Neuronal stem cell (in vitro differentiated cells): ENCODE measurements at regions not wholly inside any gene's neighbourhood (a gene's known extent, or its start where the extent isn't known, plus 50 kb on each side); places are given as distances from the start of the nearest gene placed in this dataset.

Experiments
- DNase-seq: peaks from one replicate; pipeline ENCODE4 v3.0.0-alpha.2; 2013; ENCODE audit warnings: low spot score
- H2AFZ ChIP-seq: one replicate; pipeline ENCODE4 v1.6.1; 2013; ENCODE audit warnings: mild to moderate bottlenecking, low read length, inconsistent platforms
- H2AK5ac ChIP-seq: 2 replicates; pipeline ENCODE4 v1.6.1; 2013; ENCODE audit warnings: low read depth, mild to moderate bottlenecking, inconsistent platforms, low read length, moderate library complexity, mixed read lengths
- H2BK120ac ChIP-seq: 2 replicates; pipeline ENCODE4 v1.6.1; 2013; ENCODE audit warnings: low read depth, mild to moderate bottlenecking, inconsistent platforms, low read length, moderate library complexity, mixed read lengths
- H2BK12ac ChIP-seq: one replicate; pipeline ENCODE4 v1.6.1; 2013; ENCODE audit warnings: low read length, inconsistent platforms
- H2BK15ac ChIP-seq: 2 replicates; pipeline ENCODE4 v1.6.1; 2013; ENCODE audit warnings: mild to moderate bottlenecking, low read length, inconsistent platforms, mixed read lengths
- H2BK5ac ChIP-seq: one replicate; pipeline ENCODE4 v1.6.1; 2013; ENCODE audit warnings: inconsistent platforms, mild to moderate bottlenecking, low read length, moderate library complexity
- H3K14ac ChIP-seq: one replicate; pipeline ENCODE4 v1.6.1; 2013; ENCODE audit warnings: low read length, inconsistent platforms
- H3K18ac ChIP-seq: 2 replicates; pipeline ENCODE4 v1.6.1; 2013; ENCODE audit warnings: low read length, inconsistent platforms
- H3K23ac ChIP-seq: 2 replicates; pipeline ENCODE4 v1.6.1; 2013; ENCODE audit warnings: low read depth, mild to moderate bottlenecking, mixed read lengths, low read length, inconsistent platforms; ENCODE audit not compliant: poor library complexity
- H3K27ac ChIP-seq: replicated peaks from 3 replicates; pipeline ENCODE4 v1.5.1; 2013; ENCODE audit warnings: low read length, inconsistent platforms
- H3K27me3 ChIP-seq, 3 experiments: 2 replicates each; pipeline ENCODE4 v1.6.1; 2013; ENCODE audit warnings: low read length in 3 of 3, mild to moderate bottlenecking in 2 of 3, inconsistent platforms in 1 of 3, low read depth in 1 of 3, mixed read lengths in 1 of 3, moderate library complexity in 1 of 3; ENCODE audit not compliant: control insufficient read depth in 3 of 3, insufficient read depth in 3 of 3
- H3K36me3 ChIP-seq, 2 donors: replicated peaks in 1 of 2; 2 replicates each; pipeline ENCODE4 v1.6.1; 2013; ENCODE audit warnings: low read length in 2 of 2; ENCODE audit not compliant: control insufficient read depth in 2 of 2, insufficient read depth in 2 of 2
- H3K4ac ChIP-seq: 2 replicates; pipeline ENCODE4 v1.6.1; 2013; ENCODE audit warnings: inconsistent platforms, mild to moderate bottlenecking, low read length, moderate library complexity
- H3K4me1 ChIP-seq, 2 donors: 1 replicate in 1 of 2; 2 replicates in 1 of 2; pipeline ENCODE4 v1.6.1; 2013; ENCODE audit warnings: low read length in 2 of 2, low read depth in 1 of 2; ENCODE audit not compliant: control insufficient read depth in 2 of 2, insufficient read depth in 1 of 2
- H3K4me2 ChIP-seq: one replicate; pipeline ENCODE4 v1.6.1; 2013; ENCODE audit warnings: mild to moderate bottlenecking, low read length, inconsistent platforms; ENCODE audit not compliant: insufficient read depth, poor library complexity, severe bottlenecking
- H3K4me3 ChIP-seq, 2 donors: 2 replicates each; pipeline ENCODE4 v1.5.1; 2013; ENCODE audit warnings: low read length in 2 of 2, mild to moderate bottlenecking in 2 of 2, inconsistent platforms in 1 of 2, moderate library complexity in 1 of 2
- H3K79me1 ChIP-seq: one replicate; pipeline ENCODE4 v1.6.1; 2013; ENCODE audit warnings: low read depth, mild to moderate bottlenecking, inconsistent platforms, low read length, moderate library complexity
- H3K9ac ChIP-seq: one replicate; pipeline ENCODE4 v1.6.1; 2013; ENCODE audit warnings: mild to moderate bottlenecking, low read depth, low read length, inconsistent platforms; ENCODE audit not compliant: poor library complexity
- H3K9me3 ChIP-seq, 2 donors: replicated peaks in 1 of 2; 2 replicates each; pipeline versions ENCODE3 to v1.6.1; 2013; ENCODE audit warnings: low read length in 2 of 2, mild to moderate bottlenecking in 2 of 2, inconsistent platforms in 1 of 2, low read depth in 1 of 2, mixed read lengths in 1 of 2, moderate library complexity in 1 of 2; ENCODE audit not compliant: control insufficient read depth in 2 of 2, insufficient read depth in 1 of 2
- H4K8ac ChIP-seq: one replicate; pipeline ENCODE4 v1.6.1; 2013; ENCODE audit warnings: low read depth, mild to moderate bottlenecking, inconsistent platforms, low read length, moderate library complexity
- H4K91ac ChIP-seq: one replicate; pipeline ENCODE4 v1.6.1; 2013; ENCODE audit warnings: low read length, low read depth, mild to moderate bottlenecking, inconsistent platforms; ENCODE audit not compliant: poor library complexity
- WGBS, 2 donors: extraction: QIAGEN DNeasy Blood & Tissue Kit; methylation state at CpG; one replicate each; pipeline ENCODE4 v1.1.7; 2013; ENCODE audit warnings: missing lambda C conversion rate in 2 of 2, mixed read lengths in 1 of 2; ENCODE audit not compliant: insufficient read length in 2 of 2, insufficient replicate concordance in 1 of 2; ENCODE audit errors: extremely low coverage in 2 of 2; 5-methylcytosine and 5-hydroxymethylcytosine counted together

DNA sequence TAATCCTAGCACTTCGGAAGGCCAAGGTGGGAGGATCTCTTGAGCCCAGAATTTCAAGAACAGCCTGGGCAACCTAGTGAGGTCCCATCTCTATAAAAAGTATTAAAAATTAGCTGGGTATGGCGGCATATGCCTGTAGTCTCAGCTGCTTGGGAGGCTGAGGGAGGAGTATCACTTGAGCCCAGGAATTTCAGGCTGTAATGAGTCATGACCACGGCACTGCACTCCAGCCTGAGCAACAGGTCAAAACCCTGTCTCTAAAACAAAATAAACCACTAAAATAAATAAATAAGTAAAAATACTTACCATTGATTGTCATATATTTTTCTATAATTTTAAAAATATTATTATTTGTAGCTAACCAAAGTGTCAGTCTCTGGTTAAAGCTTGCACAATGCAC, 315.6 kb upstream of the SMIM31 start:
- no peaks in the 10 kb centered on the region for H3K27me3 ChIP-seq

DNA sequence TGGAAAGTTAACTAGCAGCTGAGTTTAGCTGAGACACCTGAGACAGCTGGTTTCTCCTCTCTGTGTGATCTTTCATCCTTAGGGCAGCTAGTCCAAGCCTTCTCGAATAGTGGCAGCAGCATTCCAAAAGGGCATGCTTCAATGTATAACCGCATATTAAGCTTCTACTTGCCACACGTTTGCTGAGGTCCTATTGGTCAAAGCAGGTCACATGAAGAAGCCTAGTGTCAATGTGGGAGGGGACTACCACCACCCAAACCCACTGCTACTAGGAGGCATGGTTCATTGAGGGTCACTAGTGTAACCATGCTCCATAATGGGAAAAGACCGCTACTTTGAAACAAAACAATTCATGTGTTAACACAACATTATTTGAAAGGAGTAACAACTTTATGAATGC, 314.9 kb upstream of the SMIM31 start:
- Histone ChIP-seq H3K9me3 (no peaks in the 10 kb centered on the region), H3K23ac (no peak overlapping the region), H3K4me2 (no peak overlapping the region), H3K27me3 (no peaks in the 10 kb centered on the region), H2AFZ (no peak overlapping the region), H4K91ac (no peak overlapping the region), H2BK12ac (no peak overlapping the region), H3K4me1 (peaks cover 0 to 12% of the 10 kb centered on the region in 2 donors), H2BK120ac (no peak overlapping the region), H2AK5ac (no peak overlapping the region), H3K4ac (no peak overlapping the region), H2BK15ac (no peak overlapping the region), H3K27ac (no peak overlapping the region), H3K18ac (no peak overlapping the region), H3K79me1 (no peaks in the 10 kb centered on the region), H3K9ac (no peak overlapping the region), H3K4me3 (no peak overlapping the region), H2BK5ac (no peak overlapping the region), H3K14ac (no peak overlapping the region), H3K36me3 (no peaks in the 10 kb centered on the region), H4K8ac (no peak overlapping the region)
- no CpG with 5 or more reads among the region's 4 CpGs for WGBS, 2 donors
- DNase-seq, result no peak

More for the DNA sequence above, 315.6 kb upstream of the SMIM31 start:
- no peak overlapping the region for H2AK5ac ChIP-seq
- H3K4me1 ChIP-seq, result peaks cover 0 to 12% of the 10 kb centered on the region in 2 donors
- H3K18ac ChIP-seq, result no peak overlapping the region
- no peak overlapping the region for H3K23ac ChIP-seq
- no peak overlapping the region for H2BK15ac ChIP-seq
- no peak overlapping the region for H3K14ac ChIP-seq
- H3K9ac ChIP-seq, result no peak overlapping the region
- no peak overlapping the region for H4K8ac ChIP-seq
- no peak overlapping the region for H2BK5ac ChIP-seq
- H2BK12ac ChIP-seq, result no peak overlapping the region
- no peaks in the 10 kb centered on the region for H3K36me3 ChIP-seq
- no peak for DNase-seq
- H3K9me3 ChIP-seq, result no peaks in the 10 kb centered on the region
- H2BK120ac ChIP-seq, result no peak overlapping the region
- no peak overlapping the region for H4K91ac ChIP-seq
- no peak overlapping the region for H2AFZ ChIP-seq
- H3K4me3 ChIP-seq, result no peak overlapping the region
- H3K4me2 ChIP-seq, result no peak overlapping the region
- H3K4ac ChIP-seq, result no peak overlapping the region
- no peak overlapping the region for H3K27ac ChIP-seq
- H3K79me1 ChIP-seq, result no peaks in the 10 kb centered on the region
- WGBS, 2 donors, result no CpG with 5 or more reads among the region's 3 CpGs

DNA sequence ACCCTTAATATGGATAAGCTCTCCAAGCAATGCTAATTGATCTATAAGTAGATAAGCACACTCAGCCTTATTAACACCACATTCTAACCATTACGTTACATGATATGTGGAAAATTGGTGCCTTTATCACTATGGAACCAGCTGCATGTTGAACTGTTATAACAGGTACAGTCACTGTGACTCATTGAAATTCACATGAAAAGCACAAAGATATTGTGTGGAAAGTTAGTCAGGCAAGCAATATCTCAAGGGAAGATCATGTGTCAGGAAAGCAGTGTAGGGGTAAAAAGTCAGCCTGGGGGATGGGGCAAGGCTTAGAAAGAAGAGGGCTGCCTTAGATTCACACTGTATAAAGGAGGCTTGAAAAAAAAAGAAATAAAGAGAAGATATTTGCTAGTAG, 313.7 kb upstream of the SMIM31 start:
- Histone ChIP-seq H2AK5ac (no peak overlapping the region), H3K4me2 (no peak overlapping the region), H3K4me3 (no peak overlapping the region), H2AFZ (no peak overlapping the region), H3K4me1 (peaks cover 0 to 12% of the 10 kb centered on the region in 2 donors), H3K18ac (no peak overlapping the region), H3K9ac (no peak overlapping the region), H2BK5ac (no peak overlapping the region), H3K79me1 (no peaks in the 10 kb centered on the region), H3K23ac (no peak overlapping the region), H2BK120ac (no peak overlapping the region), H3K36me3 (no peaks in the 10 kb centered on the region), H2BK12ac (no peak overlapping the region), H2BK15ac (no peak overlapping the region), H3K4ac (no peak overlapping the region), H3K27ac (no peak overlapping the region), H4K91ac (no peak overlapping the region), H3K27me3 (no peaks in the 10 kb centered on the region), H3K14ac (no peak overlapping the region), H4K8ac (no peak overlapping the region), H3K9me3 (no peaks in the 10 kb centered on the region)
- no CpG with 5 or more reads among the region's 1 CpG for WGBS, 2 donors
- no peak for DNase-seq

DNA sequence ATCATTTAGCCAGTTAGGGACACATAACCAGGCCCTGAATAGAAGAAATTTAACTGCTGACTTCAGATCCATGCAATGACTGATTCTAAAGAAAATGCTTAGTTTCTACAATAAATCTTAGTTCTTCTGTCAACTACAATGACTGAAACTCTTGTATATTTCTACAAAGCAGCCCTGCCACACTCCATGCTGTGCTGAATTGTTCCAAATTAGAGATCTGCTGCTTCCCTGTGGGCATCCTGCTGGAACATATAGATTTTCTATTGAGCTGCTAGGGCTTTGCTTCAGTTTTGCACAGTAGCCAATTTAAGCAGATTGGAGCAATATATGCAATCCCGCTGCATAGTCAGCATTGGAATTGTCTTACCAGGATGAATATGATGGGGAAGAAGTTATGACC, 312.8 kb upstream of the SMIM31 start:
- no peak overlapping the region for H2AK5ac ChIP-seq
- no peak overlapping the region for H2AFZ ChIP-seq
- H3K27ac ChIP-seq, result no peak overlapping the region
- no peak overlapping the region for H3K4ac ChIP-seq
- no peak overlapping the region for H3K14ac ChIP-seq
- H3K4me2 ChIP-seq, result no peak overlapping the region
- no peak overlapping the region for H3K9ac ChIP-seq
- H3K36me3 ChIP-seq, result no peaks in the 10 kb centered on the region
- no peak overlapping the region for H2BK120ac ChIP-seq
- no peak overlapping the region for H2BK15ac ChIP-seq
- no peak overlapping the region for H3K4me3 ChIP-seq
- peaks cover 0 to 12% of the 10 kb centered on the region in 2 donors for H3K4me1 ChIP-seq
- no peak overlapping the region for H3K18ac ChIP-seq
- H3K27me3 ChIP-seq, result no peaks in the 10 kb centered on the region
- WGBS, 2 donors, result no CpG with 5 or more reads among the region's 1 CpG
- H4K8ac ChIP-seq, result no peak overlapping the region
- H3K23ac ChIP-seq, result no peak overlapping the region
- H3K79me1 ChIP-seq, result no peaks in the 10 kb centered on the region
- no peak overlapping the region for H4K91ac ChIP-seq
- H3K9me3 ChIP-seq, result no peaks in the 10 kb centered on the region
- H2BK5ac ChIP-seq, result no peak overlapping the region
- peak; percentile 6 for DNase-seq
- H2BK12ac ChIP-seq, result no peak overlapping the region
